Common myeloid progenitor, CD34-positive (primary cell): ENCODE measurements at regions not wholly inside any gene's neighbourhood (a gene's known extent, or its start where the extent isn't known, plus 50 kb on each side); places are given as distances from the start of the nearest gene placed in this dataset.

ENCODE experiments used
- CTCF ChIA-PET: fragments of 350-600 bp; sonication (Branson Sonifier 250); formaldehyde crosslinking; loops from one replicate; lab custom pipeline; 2021; ENCODE audit warnings: antibody characterized with exemption; lab: Charles Lee
- POLR2A ChIA-PET: fragments of 350-600 bp; sonication (Branson Sonifier 250); formaldehyde crosslinking; loops from one replicate; lab custom pipeline; 2021; ENCODE audit warnings: antibody characterized with exemption; lab: Charles Lee
- DNase-seq, 3 donors: peaks; one replicate each; pipeline versions ENCODE4 v3.0.0 to v3.0.0-alpha.2; 2013
- H3K27ac ChIP-seq, 2 experiments: 1 replicate in 1 of 2; 2 replicates in 1 of 2; pipeline ENCODE4 v1.7.0; 2013; ENCODE audit warnings: inconsistent platforms in 2 of 2, low read length in 2 of 2, mild to moderate bottlenecking in 2 of 2, low read depth in 1 of 2, moderate library complexity in 1 of 2; ENCODE audit not compliant: severe bottlenecking in 2 of 2, insufficient read depth in 1 of 2, poor library complexity in 1 of 2
- H3K27me3 ChIP-seq, 5 experiments: replicated peaks in 2 of 5; 1 replicate in 3 of 5; 2 replicates in 2 of 5; pipeline versions ENCODE4 v1.6.1 to v1.7.0; 2013; ENCODE audit warnings: low read length in 4 of 5, mild to moderate bottlenecking in 2 of 5, moderate library complexity in 2 of 5, inconsistent platforms in 1 of 5; ENCODE audit not compliant: insufficient read depth in 5 of 5, control insufficient read depth in 4 of 5
- H3K36me3 ChIP-seq, 4 experiments: 1 replicate in 2 of 4; 2 replicates in 2 of 4; pipeline versions ENCODE4 v1.6.1 to v1.7.0; 2013; ENCODE audit warnings: low read length in 3 of 4, control low read depth in 1 of 4, mild to moderate bottlenecking in 1 of 4; ENCODE audit not compliant: control insufficient read depth in 4 of 4, insufficient read depth in 4 of 4
- H3K4me1 ChIP-seq, 4 experiments: 1 replicate in 3 of 4; 2 replicates in 1 of 4; pipeline versions ENCODE4 v1.6.1 to v1.7.1; 2013; ENCODE audit warnings: low read length in 3 of 4, mild to moderate bottlenecking in 3 of 4, control low read depth in 1 of 4, inconsistent platforms in 1 of 4, moderate library complexity in 1 of 4; ENCODE audit not compliant: control insufficient read depth in 4 of 4, insufficient read depth in 4 of 4; ENCODE audit errors: control extremely low read depth in 1 of 4
- H3K4me3 ChIP-seq, 7 experiments: 1 replicate in 4 of 7; 2 replicates in 3 of 7; pipeline versions ENCODE4 v1.5.1 to v1.7.0; 2013; ENCODE audit warnings: mild to moderate bottlenecking in 7 of 7, low read length in 6 of 7, moderate library complexity in 6 of 7, inconsistent platforms in 2 of 7, low read depth in 2 of 7, control low read depth in 1 of 7; ENCODE audit not compliant: insufficient read depth in 4 of 7, control insufficient read depth in 1 of 7; ENCODE audit errors: extremely low read depth in 1 of 7
- H3K9me3 ChIP-seq, 5 experiments: 1 replicate in 4 of 5; 2 replicates in 1 of 5; pipeline versions ENCODE4 v1.6.1 to v1.7.1; 2013; ENCODE audit warnings: low read length in 4 of 5, mild to moderate bottlenecking in 2 of 5, inconsistent platforms in 1 of 5, low read depth in 1 of 5, moderate library complexity in 1 of 5; ENCODE audit not compliant: control insufficient read depth in 4 of 5, insufficient read depth in 2 of 5; ENCODE audit errors: control extremely low read depth in 1 of 5
- WGBS: methylation state at CpG from one replicate; pipeline ENCODE4 v1.1.5; 2013; ENCODE audit not compliant: insufficient coverage; 5-methylcytosine and 5-hydroxymethylcytosine counted together

GRCh38 chr1:195047772-195048171 lies 1560.5 kb downstream of the KCNT2 start:
- H3K4me1 ChIP-seq = no peaks in the 10 kb centered on the region
- H3K4me3 ChIP-seq = no peak overlapping the region
- no peak for DNase-seq
- H3K27ac ChIP-seq = no peak overlapping the region
- ChIA-PET POLR2A (no interaction called here), CTCF (no interaction called here)
- no peaks in the 10 kb centered on the region for H3K9me3 ChIP-seq
- WGBS = 100% methylated on average over 1 of the region's 2 CpGs
- H3K36me3 ChIP-seq = no peaks in the 10 kb centered on the region
- no peaks in the 10 kb centered on the region for H3K27me3 ChIP-seq

GRCh38 chr1:195045072-195045471 lies 1563.2 kb downstream of the KCNT2 start:
- no peak overlapping the region for H3K27ac ChIP-seq
- no CpG with 5 or more reads among the region's 2 CpGs for WGBS
- no peaks in the 10 kb centered on the region for H3K27me3 ChIP-seq
- no peaks in the 10 kb centered on the region for H3K4me1 ChIP-seq
- H3K36me3 ChIP-seq = no peaks in the 10 kb centered on the region
- no peak overlapping the region for H3K4me3 ChIP-seq
- no peak for DNase-seq
- POLR2A ChIA-PET = no interaction called here
- CTCF ChIA-PET = no interaction called here
- no peaks in the 10 kb centered on the region for H3K9me3 ChIP-seq

- H3K4me3 ChIP-seq = no peak overlapping the region
- no peaks in the 10 kb centered on the region for H3K4me1 ChIP-seq
- POLR2A ChIA-PET = no interaction called here
- H3K27me3 ChIP-seq = no peaks in the 10 kb centered on the region
- CTCF ChIA-PET = interaction anchor here (1.0 kb wide), 1 partner anchor 65 kb away, joined by 3 read pairs; no protein-coding TSS in a partner anchor
- H3K27ac ChIP-seq = no peak overlapping the region
- 96% methylated on average over 4 of the region's 5 CpGs for WGBS
- H3K9me3 ChIP-seq = peaks cover 0 to 8% (median 0%) of the 10 kb centered on the region in 5 experiments
- DNase-seq = no peak
- no peaks in the 10 kb centered on the region for H3K36me3 ChIP-seq
These were observed 1577.4 kb downstream of the KCNT2 start for GRCh38 chr1:195030793-195031192.

- 100% methylated on average over 3 of the region's 6 CpGs for WGBS
- POLR2A ChIA-PET = no interaction called here
- H3K27ac ChIP-seq = no peak overlapping the region
- no peaks in the 10 kb centered on the region for H3K27me3 ChIP-seq
- no peaks in the 10 kb centered on the region for H3K4me1 ChIP-seq
- H3K4me3 ChIP-seq = no peak overlapping the region
- DNase-seq = no peak
- CTCF ChIA-PET = no interaction called here
- H3K36me3 ChIP-seq = no peaks in the 10 kb centered on the region
- H3K9me3 ChIP-seq = peaks cover 0 to 8% (median 0%) of the 10 kb centered on the region in 5 experiments
These were observed 1581.4 kb downstream of the KCNT2 start for GRCh38 chr1:195026792-195027191.

- CTCF ChIA-PET = no interaction called here
- H3K36me3 ChIP-seq = no peaks in the 10 kb centered on the region
- no peak for DNase-seq
- no peak overlapping the region for H3K4me3 ChIP-seq
- H3K27ac ChIP-seq = no peak overlapping the region
- POLR2A ChIA-PET = no interaction called here
- WGBS = no CpG with 5 or more reads among the region's 1 CpG
- H3K9me3 ChIP-seq = no peaks in the 10 kb centered on the region
- H3K4me1 ChIP-seq = no peaks in the 10 kb centered on the region
- no peaks in the 10 kb centered on the region for H3K27me3 ChIP-seq
These were observed 1588.9 kb downstream of the KCNT2 start for GRCh38 chr1:195019385-195019784.

GRCh38 chr1:195012995-195013394 lies 1595.2 kb downstream of the KCNT2 start:
- WGBS = 97% methylated on average over 4 of the region's 5 CpGs
- Histone ChIP-seq H3K27ac (no peak overlapping the region), H3K4me1 (no peaks in the 10 kb centered on the region), H3K9me3 (peaks cover 0 to 3% (median 0%) of the 10 kb centered on the region in 5 experiments), H3K4me3 (no peak overlapping the region), H3K27me3 (no peaks in the 10 kb centered on the region), H3K36me3 (no peaks in the 10 kb centered on the region)
- ChIA-PET POLR2A (no interaction called here), CTCF (no interaction called here)
- DNase-seq = no peak

- Histone ChIP-seq H3K4me3 (no peak overlapping the region), H3K9me3 (peaks cover 0 to 2% (median 0%) of the 10 kb centered on the region in 5 experiments), H3K27me3 (no peaks in the 10 kb centered on the region), H3K36me3 (no peaks in the 10 kb centered on the region), H3K27ac (no peak overlapping the region), H3K4me1 (no peaks in the 10 kb centered on the region)
- ChIA-PET POLR2A (no interaction called here), CTCF (no interaction called here)
- 57% methylated on average over 1 of the region's 3 CpGs for WGBS
- DNase-seq = no peak
These were observed 1602.9 kb downstream of the KCNT2 start for GRCh38 chr1:195005338-195005737.
